GM13977 (cell line): ENCODE measurements at regions not wholly inside any gene's neighbourhood (a gene's known extent, or its start where the extent isn't known, plus 50 kb on each side); places are given as distances from the start of the nearest gene placed in this dataset.

Experiments
- DNase-seq: peaks from one replicate; pipeline ENCODE4 v3.0.0; 2012; ENCODE audit warnings: low spot score
- in situ Hi-C: fragments of 300-500 bp; cut with MboI; formaldehyde crosslinking; loops from one replicate; pipeline ENCODE4 v1.12.0; 2022; ENCODE audit warnings: low sequenced_read_pairs, low pct_unique_long_range_greater_than_20kb, mixed read lengths, inconsistent platforms; ENCODE audit not compliant: unreplicated experiment
- TF ChIP-seq, protein P1 (sequence below): IDR thresholded peaks from 2 replicates; pipeline ENCODE4 v1.5.1; 2012; ENCODE audit warnings: mild to moderate bottlenecking, control low read depth; ENCODE audit not compliant: insufficient read depth; ENCODE audit errors: extremely low read depth, missing control alignments

GRCh38 chr9:24132244-24132643, 306.2 kb upstream of the ELAVL2 start:
- in situ Hi-C loops, result no loop called here
- TF ChIP-seq, protein P1, sequence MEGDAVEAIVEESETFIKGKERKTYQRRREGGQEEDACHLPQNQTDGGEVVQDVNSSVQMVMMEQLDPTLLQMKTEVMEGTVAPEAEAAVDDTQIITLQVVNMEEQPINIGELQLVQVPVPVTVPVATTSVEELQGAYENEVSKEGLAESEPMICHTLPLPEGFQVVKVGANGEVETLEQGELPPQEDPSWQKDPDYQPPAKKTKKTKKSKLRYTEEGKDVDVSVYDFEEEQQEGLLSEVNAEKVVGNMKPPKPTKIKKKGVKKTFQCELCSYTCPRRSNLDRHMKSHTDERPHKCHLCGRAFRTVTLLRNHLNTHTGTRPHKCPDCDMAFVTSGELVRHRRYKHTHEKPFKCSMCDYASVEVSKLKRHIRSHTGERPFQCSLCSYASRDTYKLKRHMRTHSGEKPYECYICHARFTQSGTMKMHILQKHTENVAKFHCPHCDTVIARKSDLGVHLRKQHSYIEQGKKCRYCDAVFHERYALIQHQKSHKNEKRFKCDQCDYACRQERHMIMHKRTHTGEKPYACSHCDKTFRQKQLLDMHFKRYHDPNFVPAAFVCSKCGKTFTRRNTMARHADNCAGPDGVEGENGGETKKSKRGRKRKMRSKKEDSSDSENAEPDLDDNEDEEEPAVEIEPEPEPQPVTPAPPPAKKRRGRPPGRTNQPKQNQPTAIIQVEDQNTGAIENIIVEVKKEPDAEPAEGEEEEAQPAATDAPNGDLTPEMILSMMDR, result no peak
- DNase-seq, result no peak

DNA sequence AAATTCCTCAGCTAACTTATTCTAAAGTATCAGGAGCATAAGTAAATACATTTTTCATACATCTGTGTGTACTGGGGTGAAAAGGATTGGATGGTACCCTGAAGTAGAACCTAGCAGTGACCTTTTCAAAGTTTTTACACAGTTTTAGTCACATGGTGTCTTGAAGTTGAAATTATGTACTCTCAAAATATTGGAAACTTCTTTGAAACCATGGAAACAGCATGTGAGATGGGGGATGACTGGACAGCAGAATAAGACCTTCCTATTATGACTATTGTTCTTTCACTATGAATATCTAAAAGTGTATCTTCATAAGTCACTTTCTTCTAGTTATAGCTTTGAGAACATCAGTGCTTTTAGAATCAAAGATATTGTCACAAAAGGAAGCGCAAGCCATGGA, 301.5 kb upstream of the ELAVL2 start:
- in situ Hi-C loops, result no loop called here
- DNase-seq, result no peak
- TF ChIP-seq, protein P1, result no peak

GRCh38 chr9:24118190-24118589, 292.1 kb upstream of the ELAVL2 start:
- TF ChIP-seq, protein P1, result no peak
- in situ Hi-C loops, result no loop called here
- no peak for DNase-seq

- TF ChIP-seq, protein P1, result no peak
- DNase-seq, result no peak
- in situ Hi-C loops, result no loop called here
Measured at GRCh38 chr9:24096756-24097155, 270.7 kb upstream of the ELAVL2 start.

- no peak for DNase-seq
- TF ChIP-seq, protein P1, result no peak
- in situ Hi-C loops, result no loop called here
Measured at GRCh38 chr9:24095246-24095645, 269.2 kb upstream of the ELAVL2 start.

DNA sequence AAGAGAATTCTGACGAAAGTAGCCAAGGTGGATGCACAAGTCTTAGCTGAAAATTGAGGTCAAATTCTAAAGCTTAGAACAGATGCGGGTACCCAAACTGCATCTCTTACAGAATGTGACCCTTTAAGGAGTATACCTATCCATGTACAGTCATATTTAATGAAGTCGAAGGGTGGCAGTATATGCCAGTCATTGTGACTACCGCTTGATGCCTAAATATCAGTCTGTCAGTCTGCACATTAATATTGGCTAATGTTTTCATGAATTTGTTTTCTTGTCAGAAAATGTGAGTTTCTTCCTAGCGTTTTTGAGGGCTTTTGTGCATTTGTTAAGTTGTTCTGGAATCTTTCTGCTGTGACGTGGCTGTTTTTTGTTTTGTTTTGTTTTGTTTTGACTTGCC, 264.5 kb upstream of the ELAVL2 start:
- TF ChIP-seq, protein P1, result no peak
- DNase-seq, result no peak
- in situ Hi-C loops, result no loop called here

DNA sequence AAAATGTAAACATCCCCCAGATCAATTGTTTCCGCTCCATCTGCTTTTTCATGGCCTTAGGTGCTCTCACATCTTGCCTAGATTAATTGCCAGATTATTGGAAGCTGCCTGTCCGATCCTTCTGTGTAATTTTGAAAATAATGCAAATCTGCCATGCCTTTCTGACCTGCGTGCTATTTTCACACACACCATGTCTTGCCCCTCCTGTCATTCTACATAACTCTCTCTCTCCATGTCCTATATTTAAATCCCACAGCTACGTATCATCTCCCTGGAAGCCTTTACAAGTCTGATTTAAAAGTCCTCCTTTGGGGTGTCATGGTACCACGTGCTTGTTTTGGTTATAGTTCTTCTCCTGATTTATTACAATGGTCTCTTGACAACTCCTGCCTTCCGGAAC, 247.6 kb upstream of the ELAVL2 start:
- in situ Hi-C loops, result no loop called here
- TF ChIP-seq, protein P1, result no peak
- DNase-seq, result no peak
